Vagina (tissue), 2 donors: ENCODE measurements at regions not wholly inside any gene's neighbourhood (a gene's known extent, or its start where the extent isn't known, plus 50 kb on each side); places are given as distances from the start of the nearest gene placed in this dataset.

Experiments
- CTCF ChIP-seq, 3 experiments: fragments of 450-650 bp in 2 of 3; fragments of 200-600 bp in 1 of 3; sonication (generic) in 1 of 3; IDR thresholded peaks; one replicate each; pipeline ENCODE4 v1.5.1; 2017 to 2019; ENCODE audit warnings: antibody characterized with exemption in 3 of 3, mild to moderate bottlenecking in 2 of 3, moderate library complexity in 2 of 3
- POLR2A ChIP-seq, 2 donors: fragments of 450-650 bp; IDR thresholded peaks; one replicate each; pipeline ENCODE4 v1.6.1; 2017; ENCODE audit warnings: antibody characterized with exemption in 2 of 2, mild to moderate bottlenecking in 2 of 2, moderate library complexity in 2 of 2

- TF ChIP-seq CTCF (IDR thresholded peaks at IDR 0.05) (peak; percentile 66 to 85 (median 82)), POLR2A (IDR thresholded peaks at IDR 0.05) (no peak)
Observed at GRCh38 chrX:69285881-69286564, 120.8 kb upstream of the PJA1 start.
